ENCODE measurements at regions not wholly inside any gene's neighbourhood (a gene's known extent, or its start where the extent isn't known, plus 50 kb on each side); places are given as distances from the start of the nearest gene placed in this dataset.

GRCh38 chr19:29105629-29106292 lies 107.2 kb downstream of the UQCRFS1 start:
- Histone ChIP-seq H3K27me3 (ENCODE audit: insufficient read depth, low read depth) (peaks cover 76% of the 10 kb centered on the region), H3K36me3 (ENCODE audit: low read depth) (no peaks in the 10 kb centered on the region), H3K9me2 (ENCODE audit: insufficient read depth) (no peaks in the 10 kb centered on the region), H3K4me1 (replicated peaks; ENCODE audit: insufficient read depth) (no peaks in the 10 kb centered on the region), H3F3A (ENCODE audit: insufficient read depth, low read depth) (peaks cover 6% of the 10 kb centered on the region; the same call in 1 of the 2 replicates), H3K9me3 (ENCODE audit: insufficient read depth, low read depth) (no peaks in the 10 kb centered on the region), H3K4me3 (no peak overlapping the region), H3K4me2 (no peak overlapping the region), H3K27ac (no peak overlapping the region), H4K20me1 (ENCODE audit: insufficient read depth) (no peaks in the 10 kb centered on the region), H3K79me2 (ENCODE audit: low read depth) (no peaks in the 10 kb centered on the region), H2AFZ (no peak overlapping the region)
- ChIA-PET POLR2A (ENCODE audit: unreplicated experiment) (no interaction called here), CTCF (no interaction called here)
- intact Hi-C loops (cut with micrococcal nuclease; ENCODE audit: unreplicated experiment): no loop called here
- BruUV-seq (replicated peaks): no TSS peak
- DNase-seq: no peak
- no peak for TF ChIP-seq EZH2 (IDR thresholded peaks at IDR 0.05; ENCODE audit: low read depth)
- TF ChIP-seq, protein P1, sequence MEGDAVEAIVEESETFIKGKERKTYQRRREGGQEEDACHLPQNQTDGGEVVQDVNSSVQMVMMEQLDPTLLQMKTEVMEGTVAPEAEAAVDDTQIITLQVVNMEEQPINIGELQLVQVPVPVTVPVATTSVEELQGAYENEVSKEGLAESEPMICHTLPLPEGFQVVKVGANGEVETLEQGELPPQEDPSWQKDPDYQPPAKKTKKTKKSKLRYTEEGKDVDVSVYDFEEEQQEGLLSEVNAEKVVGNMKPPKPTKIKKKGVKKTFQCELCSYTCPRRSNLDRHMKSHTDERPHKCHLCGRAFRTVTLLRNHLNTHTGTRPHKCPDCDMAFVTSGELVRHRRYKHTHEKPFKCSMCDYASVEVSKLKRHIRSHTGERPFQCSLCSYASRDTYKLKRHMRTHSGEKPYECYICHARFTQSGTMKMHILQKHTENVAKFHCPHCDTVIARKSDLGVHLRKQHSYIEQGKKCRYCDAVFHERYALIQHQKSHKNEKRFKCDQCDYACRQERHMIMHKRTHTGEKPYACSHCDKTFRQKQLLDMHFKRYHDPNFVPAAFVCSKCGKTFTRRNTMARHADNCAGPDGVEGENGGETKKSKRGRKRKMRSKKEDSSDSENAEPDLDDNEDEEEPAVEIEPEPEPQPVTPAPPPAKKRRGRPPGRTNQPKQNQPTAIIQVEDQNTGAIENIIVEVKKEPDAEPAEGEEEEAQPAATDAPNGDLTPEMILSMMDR (conservative IDR thresholded peaks at IDR 0.05): no peak

- ChIA-PET POLR2A (ENCODE audit: unreplicated experiment) (no interaction called here), CTCF (no interaction called here)
- intact Hi-C loops (cut with micrococcal nuclease; ENCODE audit: unreplicated experiment): no loop called here
- no peaks in the 10 kb centered on the region for H4K20me1 ChIP-seq (ENCODE audit: insufficient read depth)
- H3K9me2 ChIP-seq (ENCODE audit: insufficient read depth): no peaks in the 10 kb centered on the region
- no peaks in the 10 kb centered on the region for H3K79me2 ChIP-seq (ENCODE audit: low read depth)
- peaks cover 69% of the 10 kb centered on the region for H3K27me3 ChIP-seq (ENCODE audit: insufficient read depth, low read depth)
- H3K4me1 ChIP-seq (replicated peaks; ENCODE audit: insufficient read depth): no peaks in the 10 kb centered on the region
- DNase-seq: no peak
- no peak overlapping the region for H3K27ac ChIP-seq
- no peaks in the 10 kb centered on the region for H3K36me3 ChIP-seq (ENCODE audit: low read depth)
- no TSS peak for BruUV-seq (replicated peaks)
- no peak overlapping the region for H3K4me2 ChIP-seq
- no peak for TF ChIP-seq EZH2 (IDR thresholded peaks at IDR 0.05; ENCODE audit: low read depth)
- TF ChIP-seq, protein P1 (conservative IDR thresholded peaks at IDR 0.05): no peak
- no peak overlapping the region for H2AFZ ChIP-seq
- H3K9me3 ChIP-seq (ENCODE audit: insufficient read depth, low read depth): no peaks in the 10 kb centered on the region
- no peak overlapping the region for H3K4me3 ChIP-seq
- peaks cover 6% of the 10 kb centered on the region; the same call in 1 of the 2 replicates for H3F3A ChIP-seq (ENCODE audit: insufficient read depth, low read depth)
These were observed 108.2 kb downstream of the UQCRFS1 start for GRCh38 chr19:29104605-29105241.

- H3K27me3 ChIP-seq (ENCODE audit: insufficient read depth, low read depth): peaks cover 21% of the 10 kb centered on the region
- no peaks in the 10 kb centered on the region for H3K36me3 ChIP-seq (ENCODE audit: low read depth)
- no TSS peak for BruUV-seq (replicated peaks)
- no peaks in the 10 kb centered on the region for H3K9me3 ChIP-seq (ENCODE audit: insufficient read depth, low read depth)
- intact Hi-C loops (cut with micrococcal nuclease; ENCODE audit: unreplicated experiment): no loop called here
- H3K9me2 ChIP-seq (ENCODE audit: insufficient read depth): no peaks in the 10 kb centered on the region
- H3K27ac ChIP-seq: no peak overlapping the region
- ChIA-PET POLR2A (ENCODE audit: unreplicated experiment) (no interaction called here), CTCF (no interaction called here)
- H3K79me2 ChIP-seq (ENCODE audit: low read depth): no peaks in the 10 kb centered on the region
- H3K4me3 ChIP-seq: no peak overlapping the region
- H2AFZ ChIP-seq: no peak overlapping the region
- H3K4me2 ChIP-seq: peak overlapping the region; percentile 17; the same call in 1 of the 2 replicates
- peaks cover 6% of the 10 kb centered on the region; the same call in 1 of the 2 replicates for H3F3A ChIP-seq (ENCODE audit: insufficient read depth, low read depth)
- no peak for TF ChIP-seq EZH2 (IDR thresholded peaks at IDR 0.05; ENCODE audit: low read depth)
- TF ChIP-seq, protein P1 (conservative IDR thresholded peaks at IDR 0.05): no peak
- no peaks in the 10 kb centered on the region for H4K20me1 ChIP-seq (ENCODE audit: insufficient read depth)
- peak; percentile 6 to 52 for DNase-seq
- H3K4me1 ChIP-seq (replicated peaks; ENCODE audit: insufficient read depth): no peaks in the 10 kb centered on the region; the same call in 1 of the 2 replicates
These were observed 114.0 kb downstream of the UQCRFS1 start for GRCh38 chr19:29098863-29099481.

All from PC-9 (cell line).